ENCODE measurements at regions not wholly inside any gene's neighbourhood (a gene's known extent, or its start where the extent isn't known, plus 50 kb on each side); places are given as distances from the start of the nearest gene placed in this dataset.

- H3K4me3 ChIP-seq (ENCODE audit: low read depth, low read length): no peak overlapping the region
- no peak for TF ChIP-seq CTCF (IDR thresholded peaks at IDR 0.05; ENCODE audit: borderline replicate concordance, insufficient read depth, low read depth, low read length)
These were observed 58.3 kb upstream of the RASGRP1 start for GRCh38 chr15:38622908-38623307.

- H3K4me3 ChIP-seq (ENCODE audit: low read depth, low read length): no peak overlapping the region
- no peak for TF ChIP-seq CTCF (IDR thresholded peaks at IDR 0.05; ENCODE audit: borderline replicate concordance, insufficient read depth, low read depth, low read length)
These were observed 59.1 kb upstream of the RASGRP1 start for GRCh38 chr15:38623744-38624143.

GRCh38 chr15:38624244-38625205, 59.9 kb upstream of the RASGRP1 start:
- no peak overlapping the region for H3K4me3 ChIP-seq (ENCODE audit: low read depth, low read length)
- no peak for TF ChIP-seq CTCF (IDR thresholded peaks at IDR 0.05; ENCODE audit: borderline replicate concordance, insufficient read depth, low read depth, low read length)

- no peak overlapping the region for H3K4me3 ChIP-seq (ENCODE audit: low read depth, low read length)
- no peak for TF ChIP-seq CTCF (IDR thresholded peaks at IDR 0.05; ENCODE audit: borderline replicate concordance, insufficient read depth, low read depth, low read length)
These were observed 61.3 kb upstream of the RASGRP1 start for GRCh38 chr15:38625886-38626285.

- TF ChIP-seq CTCF (IDR thresholded peaks at IDR 0.05; ENCODE audit: borderline replicate concordance, insufficient read depth, low read depth, low read length): no peak
These were observed 61.9 kb upstream of the RASGRP1 start for GRCh38 chr15:38626443-38627050.

GRCh38 chr15:38627689-38628277, 63.2 kb upstream of the RASGRP1 start:
- no peak overlapping the region for H3K4me3 ChIP-seq (ENCODE audit: low read depth, low read length)
- TF ChIP-seq CTCF (IDR thresholded peaks at IDR 0.05; ENCODE audit: borderline replicate concordance, insufficient read depth, low read depth, low read length): no peak

More at GRCh38 chr15:38626443-38627050, 61.9 kb upstream of the RASGRP1 start:
- H3K4me3 ChIP-seq (ENCODE audit: low read depth, low read length): no peak overlapping the region

Measured in GM12875 (cell line).